T-cell (primary cell): ENCODE measurements at regions not wholly inside any gene's neighbourhood (a gene's known extent, or its start where the extent isn't known, plus 50 kb on each side); places are given as distances from the start of the nearest gene placed in this dataset.

Source experiments
- ATAC-seq, 4 experiments: fragments of 200-7000 bp in 3 of 4; fragments of 150-1000 bp in 1 of 4; cut with Tn5 transposase; replicated peaks in 1 of 4; 1 replicate in 3 of 4; 2 replicates in 1 of 4; pipeline ENCODE4 v1.10.0; 2021; ENCODE audit warnings: moderate library complexity in 3 of 4, mild to moderate bottlenecking in 2 of 4, moderate number of reproducible peaks in 1 of 4
- CTCF ChIA-PET, 2 donors: fragments of 300-600 bp; sonication (Branson Sonifier 250); formaldehyde crosslinking; loops; one replicate each; lab custom pipeline; 2022; ENCODE audit warnings: antibody characterized with exemption in 2 of 2; lab: Charles Lee
- POLR2A ChIA-PET, 2 donors: fragments of 300-600 bp; sonication (Branson Sonifier 250); formaldehyde crosslinking; loops; one replicate each; lab custom pipeline; 2022; ENCODE audit warnings: antibody characterized with exemption in 2 of 2; lab: Charles Lee
- DNase-seq, 35 experiments: peaks; one replicate each; pipeline versions ENCODE4 v3.0.0 to v3.0.0-alpha.2; 2013 to 2023
- H3K27ac ChIP-seq: one replicate; pipeline ENCODE4 v1.5.1; 2013; ENCODE audit warnings: low read length
- H3K27me3 ChIP-seq, 2 experiments: replicated peaks in 1 of 2; 1 replicate in 1 of 2; 2 replicates in 1 of 2; pipeline versions ENCODE4 v1.6.1 to v1.7.0; 2013; ENCODE audit warnings: low read length in 1 of 2, mixed read lengths in 1 of 2; ENCODE audit not compliant: control insufficient read depth in 2 of 2, insufficient read depth in 2 of 2; ENCODE audit errors: extremely low read depth in 1 of 2
- H3K36me3 ChIP-seq, 2 donors: 1 replicate in 1 of 2; 2 replicates in 1 of 2; pipeline versions ENCODE4 v1.6.1 to v1.7.0; 2013; ENCODE audit warnings: low read length in 1 of 2; ENCODE audit not compliant: control insufficient read depth in 2 of 2, insufficient read depth in 1 of 2; ENCODE audit errors: extremely low read depth in 1 of 2
- H3K4me1 ChIP-seq, 2 experiments: 1 replicate in 1 of 2; 2 replicates in 1 of 2; pipeline versions ENCODE4 v1.6.1 to v1.7.0; 2013; ENCODE audit warnings: low read length in 2 of 2, mixed read lengths in 1 of 2; ENCODE audit not compliant: insufficient read depth in 2 of 2, control insufficient read depth in 1 of 2; ENCODE audit errors: extremely low read depth in 1 of 2
- H3K4me3 ChIP-seq, 2 donors: 1 replicate in 1 of 2; 2 replicates in 1 of 2; pipeline versions ENCODE4 v1.5.1 to v1.7.0; 2013; ENCODE audit warnings: mild to moderate bottlenecking in 2 of 2, low read length in 1 of 2, moderate library complexity in 1 of 2; ENCODE audit not compliant: control insufficient read depth in 1 of 2; ENCODE audit errors: extremely low read depth in 1 of 2
- H3K9me3 ChIP-seq: 2 replicates; pipeline ENCODE4 v1.7.0; 2013
- H3K27ac Mint-ChIP-seq, 2 donors: one replicate each; pipeline ENCODE4 v1.8.0; 2020 to 2021; ENCODE audit warnings: mild to moderate bottlenecking in 2 of 2, mixed read lengths in 2 of 2
- H3K27me3 Mint-ChIP-seq, 2 donors: one replicate each; pipeline ENCODE4 v1.8.0; 2021 to 2022; ENCODE audit warnings: mixed read lengths in 2 of 2
- H3K36me3 Mint-ChIP-seq: one replicate; pipeline ENCODE4 v1.8.0; 2021; ENCODE audit warnings: mixed read lengths
- H3K4me1 Mint-ChIP-seq, 3 donors: one replicate each; pipeline ENCODE4 v1.8.0; 2020 to 2022; ENCODE audit warnings: mixed read lengths in 3 of 3, mild to moderate bottlenecking in 1 of 3
- H3K4me3 Mint-ChIP-seq, 3 donors: one replicate each; pipeline ENCODE4 v1.8.0; 2020 to 2022; ENCODE audit warnings: mild to moderate bottlenecking in 3 of 3, mixed read lengths in 3 of 3, moderate library complexity in 3 of 3
- H3K9me3 Mint-ChIP-seq, 3 donors: one replicate each; pipeline ENCODE4 v1.8.0; 2020 to 2022; ENCODE audit warnings: mixed read lengths in 3 of 3
- WGBS: methylation state at CpG from one replicate; pipeline ENCODE4 v1.1.5; 2013; ENCODE audit warnings: missing lambda C conversion rate; ENCODE audit not compliant: insufficient coverage; 5-methylcytosine and 5-hydroxymethylcytosine counted together

- Mint-ChIP-seq H3K27ac (no peak overlapping the region), H3K4me1 (peaks cover 0 to 4% (median 0%) of the 10 kb centered on the region in 3 donors), H3K9me3 (no peaks in the 10 kb centered on the region), H3K4me3 (no peak overlapping the region), H3K36me3 (no peaks in the 10 kb centered on the region), H3K27me3 (peaks cover 10 to 12% of the 10 kb centered on the region in 2 donors)
- no CpG with 5 or more reads among the region's 7 CpGs for WGBS
- Histone ChIP-seq H3K9me3 (no peaks in the 10 kb centered on the region), H3K4me3 (no peak overlapping the region), H3K27ac (no peak overlapping the region), H3K27me3 (peaks cover 0 to 17% of the 10 kb centered on the region in 2 experiments), H3K4me1 (no peaks in the 10 kb centered on the region), H3K36me3 (no peaks in the 10 kb centered on the region)
- ChIA-PET CTCF (no interaction called here), POLR2A (no interaction called here)
- no peak for ATAC-seq
- DNase-seq = no peak
Observed at GRCh38 chr20:51135926-51136715, 113.2 kb upstream of the KCNG1 start.

- Histone ChIP-seq H3K4me3 (no peak overlapping the region), H3K9me3 (no peaks in the 10 kb centered on the region), H3K27me3 (peaks cover 0 to 17% of the 10 kb centered on the region in 2 experiments), H3K36me3 (no peaks in the 10 kb centered on the region), H3K27ac (no peak overlapping the region), H3K4me1 (peaks cover 0 to under 1% of the 10 kb centered on the region in 2 experiments)
- CTCF ChIA-PET = no interaction called here
- no peak overlapping the region for H3K27ac Mint-ChIP-seq
- H3K4me1 Mint-ChIP-seq = peaks cover 0 to 4% (median 0%) of the 10 kb centered on the region in 3 donors
- POLR2A ChIA-PET = no interaction called here
- ATAC-seq (no peak), DNase-seq (no peak)
- 59% methylated on average over 5 of the region's 6 CpGs for WGBS
- no peaks in the 10 kb centered on the region for H3K36me3 Mint-ChIP-seq
- H3K27me3 Mint-ChIP-seq = peaks cover 9 to 11% of the 10 kb centered on the region in 2 donors
- H3K9me3 Mint-ChIP-seq = no peaks in the 10 kb centered on the region
- no peak overlapping the region for H3K4me3 Mint-ChIP-seq
Observed at GRCh38 chr20:51134405-51134804, 111.5 kb upstream of the KCNG1 start.

GRCh38 chr20:51132279-51132678, 109.4 kb upstream of the KCNG1 start:
- 51% methylated on average over 4 of the region's 7 CpGs for WGBS
- ChIA-PET POLR2A (interaction anchor here in 1 of 2 donors (0.6 kb wide), 1 partner anchor 59 kb away, joined by 4 read pairs; no protein-coding TSS in a partner anchor), CTCF (interaction anchor here in 1 of 2 donors (0.7 kb wide), 1 partner anchor 174 kb away, joined by 3 read pairs; no protein-coding TSS in a partner anchor)
- no peak overlapping the region for H3K27ac ChIP-seq
- no peaks in the 10 kb centered on the region for H3K36me3 Mint-ChIP-seq
- no peak overlapping the region for H3K27ac Mint-ChIP-seq
- DNase-seq (no peak), ATAC-seq (no peak)
- no peak overlapping the region for H3K4me3 ChIP-seq
- H3K4me1 ChIP-seq = peaks cover 0 to 9% of the 10 kb centered on the region in 2 experiments
- H3K4me3 Mint-ChIP-seq = no peak overlapping the region
- no peaks in the 10 kb centered on the region for H3K9me3 Mint-ChIP-seq
- no peaks in the 10 kb centered on the region for H3K36me3 ChIP-seq
- H3K9me3 ChIP-seq = no peaks in the 10 kb centered on the region
- peaks cover 0 to 15% (median 6%) of the 10 kb centered on the region in 3 donors for H3K4me1 Mint-ChIP-seq
- H3K27me3 ChIP-seq = peaks cover 0 to 18% of the 10 kb centered on the region in 2 experiments
- peaks cover 8 to 11% of the 10 kb centered on the region in 2 donors for H3K27me3 Mint-ChIP-seq

GRCh38 chr20:51131811-51132210, 108.9 kb upstream of the KCNG1 start:
- ChIA-PET POLR2A (interaction anchor here in 1 of 2 donors (0.6 kb wide), 1 partner anchor 58 kb away, joined by 4 read pairs; no protein-coding TSS in a partner anchor), CTCF (interaction anchor here (0.6 to 0.7 kb wide), 2 partner anchors 174 to 535 kb away, joined by 3 read pairs; no protein-coding TSS in a partner anchor)
- H3K4me1 Mint-ChIP-seq = peaks cover 0 to 15% (median 6%) of the 10 kb centered on the region in 3 donors
- ATAC-seq = no peak
- no peaks in the 10 kb centered on the region for H3K36me3 Mint-ChIP-seq
- no peaks in the 10 kb centered on the region for H3K9me3 ChIP-seq
- WGBS = no CpG with 5 or more reads among the region's 1 CpG
- H3K4me3 Mint-ChIP-seq = no peak overlapping the region
- H3K4me3 ChIP-seq = no peak overlapping the region
- no peak overlapping the region for H3K27ac Mint-ChIP-seq
- no peaks in the 10 kb centered on the region for H3K9me3 Mint-ChIP-seq
- no peaks in the 10 kb centered on the region for H3K36me3 ChIP-seq
- peaks cover 0 to 9% of the 10 kb centered on the region in 2 experiments for H3K4me1 ChIP-seq
- DNase-seq = no peak
- H3K27me3 ChIP-seq = peaks cover 0 to 19% of the 10 kb centered on the region in 2 experiments
- H3K27me3 Mint-ChIP-seq = peaks cover 8 to 13% of the 10 kb centered on the region in 2 donors
- no peak overlapping the region for H3K27ac ChIP-seq

- ATAC-seq (peak in 2 of 4 experiments; percentile 33 to 60), DNase-seq (peak in 4 of 35 experiments; percentile 1 to 5 (median 2))
- Mint-ChIP-seq H3K36me3 (no peaks in the 10 kb centered on the region), H3K27me3 (peaks cover 13 to 21% of the 10 kb centered on the region in 2 donors), H3K27ac (peak overlapping the region in 1 of 2 donors; percentile 65), H3K4me1 (peaks cover 0 to 11% (median 6%) of the 10 kb centered on the region in 3 donors), H3K4me3 (no peak overlapping the region), H3K9me3 (no peaks in the 10 kb centered on the region)
- ChIA-PET CTCF (no interaction called here), POLR2A (interaction anchor here in 1 of 2 donors (0.6 kb wide), 1 partner anchor 902 kb away, joined by 6 read pairs; no protein-coding TSS in a partner anchor)
- WGBS = 41% methylated on average over 5 of the region's 7 CpGs
- peaks cover 0 to 9% of the 10 kb centered on the region in 2 experiments for H3K4me1 ChIP-seq
- no peaks in the 10 kb centered on the region for H3K9me3 ChIP-seq
- peaks cover 0 to 21% of the 10 kb centered on the region in 2 experiments for H3K27me3 ChIP-seq
- no peak overlapping the region for H3K27ac ChIP-seq
- no peaks in the 10 kb centered on the region for H3K36me3 ChIP-seq
- no peak overlapping the region for H3K4me3 ChIP-seq
Observed at GRCh38 chr20:51129147-51129776, 106.4 kb upstream of the KCNG1 start.

GRCh38 chr20:51128198-51128597, 105.3 kb upstream of the KCNG1 start:
- no peak overlapping the region for H3K27ac ChIP-seq

More at GRCh38 chr20:51128198-51128597, 105.3 kb upstream of the KCNG1 start:
- WGBS = 47% methylated on average over 3 of the region's 4 CpGs
- H3K36me3 ChIP-seq = no peaks in the 10 kb centered on the region
- no peaks in the 10 kb centered on the region for H3K9me3 ChIP-seq
- peaks cover 0 to 23% of the 10 kb centered on the region in 2 experiments for H3K27me3 ChIP-seq
- CTCF ChIA-PET = no interaction called here
- H3K4me3 Mint-ChIP-seq = no peak overlapping the region
- ATAC-seq = no peak
- no peaks in the 10 kb centered on the region for H3K9me3 Mint-ChIP-seq
- peaks cover 13 to 22% of the 10 kb centered on the region in 2 donors for H3K27me3 Mint-ChIP-seq
- H3K27ac Mint-ChIP-seq = no peak overlapping the region
- no peak overlapping the region for H3K4me3 ChIP-seq
- DNase-seq = no peak
- H3K4me1 Mint-ChIP-seq = peaks cover 0 to 11% (median 6%) of the 10 kb centered on the region in 3 donors
- no peaks in the 10 kb centered on the region for H3K36me3 Mint-ChIP-seq
- peaks cover 0 to 9% of the 10 kb centered on the region in 2 experiments for H3K4me1 ChIP-seq
- POLR2A ChIA-PET = no interaction called here
